Kasumi-1 (cell line): ENCODE measurements at regions not wholly inside any gene's neighbourhood (a gene's known extent, or its start where the extent isn't known, plus 50 kb on each side); places are given as distances from the start of the nearest gene placed in this dataset.
A peak's percentile ranks its signal among the peaks of the same experiment; 100 is the strongest.
"Not testable (repeated sequence)": the region's sequence is repeated elsewhere in the genome, so short reads cannot be mapped to it uniquely, and the experiment has no call there.

Source experiments
- DNase-seq, 2 experiments: peaks; one replicate each; lab custom pipeline; 2025; lab: John Stamatoyannopoulos, UW

- no peak for DNase-seq
Measured at GRCh38 chr4:37555322-37555721, 130.9 kb downstream of the RELL1 start.

GRCh38 chr4:37549866-37550265 is 136.3 kb downstream of the RELL1 start:
- not testable (repeated sequence) for DNase-seq

- no peak for DNase-seq
Measured at GRCh38 chr4:37549041-37549440, 137.1 kb downstream of the RELL1 start.

- no peak for DNase-seq
Measured at GRCh38 chr4:37546586-37546985, 139.6 kb downstream of the RELL1 start.

GRCh38 chr4:37542706-37543105 is 143.5 kb downstream of the RELL1 start:
- no peak for DNase-seq

- DNase-seq: no peak
Measured at GRCh38 chr4:37541956-37542355, 144.2 kb downstream of the RELL1 start.

- DNase-seq: no peak
Measured at GRCh38 chr4:37540486-37540885, 145.7 kb downstream of the RELL1 start.

- DNase-seq: no peak
Measured at GRCh38 chr4:37538931-37539330, 147.2 kb downstream of the RELL1 start.

- peak; percentile 37 to 45 for DNase-seq
Measured at GRCh38 chr4:37537484-37537883, 148.7 kb downstream of the RELL1 start.

GRCh38 chr4:37535872-37536271 is 150.3 kb downstream of the RELL1 start:
- no peak for DNase-seq

- no peak for DNase-seq
Measured at GRCh38 chr4:37533286-37534033, 152.7 kb downstream of the RELL1 start.

GRCh38 chr4:37531151-37531550 is 155.0 kb downstream of the RELL1 start:
- DNase-seq: no peak

GRCh38 chr4:37530451-37530850 is 155.7 kb downstream of the RELL1 start:
- no peak for DNase-seq

- DNase-seq: no peak
Measured at GRCh38 chr4:37528166-37528885, 157.8 kb downstream of the RELL1 start.

GRCh38 chr4:37524267-37524666 is 161.9 kb downstream of the RELL1 start:
- DNase-seq: no peak

- DNase-seq: no peak
Measured at GRCh38 chr4:37522996-37523395, 163.2 kb downstream of the RELL1 start.

GRCh38 chr4:37517326-37517725 is 168.8 kb downstream of the RELL1 start:
- DNase-seq: no peak

GRCh38 chr4:37516057-37516775 is 170.0 kb downstream of the RELL1 start:
- DNase-seq: no peak

- no peak for DNase-seq
Measured at GRCh38 chr4:37510626-37511025, 175.6 kb downstream of the RELL1 start.

GRCh38 chr4:37503261-37503660 is 182.9 kb downstream of the RELL1 start:
- no peak for DNase-seq

GRCh38 chr4:37502070-37502469 is 184.1 kb downstream of the RELL1 start:
- DNase-seq: no peak
